ENCODE measurements at regions not wholly inside any gene's neighbourhood (a gene's known extent, or its start where the extent isn't known, plus 50 kb on each side); places are given as distances from the start of the nearest gene placed in this dataset.

GRCh38 chr1:22287946-22288520 lies 145.1 kb upstream of the WNT4 start:
- no peak for TF ChIP-seq CTCF (IDR thresholded peaks at IDR 0.05; ENCODE audit: insufficient read depth, low read depth, low read length)
- TF ChIP-seq EZH2 (IDR thresholded peaks at IDR 0.05; ENCODE audit: insufficient read depth, low read length): no peak
- H4K20me1 ChIP-seq (ENCODE audit: insufficient read depth, low read length): no peaks in the 10 kb centered on the region
- peaks cover 11% of the 10 kb centered on the region for H3K4me1 Mint-ChIP-seq (ENCODE audit: low read depth, unreplicated experiment)
- H3K9ac ChIP-seq (ENCODE audit: low read length): no peak overlapping the region
- H3K36me3 ChIP-seq (ENCODE audit: insufficient read depth, low read length): no peaks in the 10 kb centered on the region
- no peak for FAIRE-seq
- H3K79me2 ChIP-seq (ENCODE audit: insufficient read depth, low read length): no peaks in the 10 kb centered on the region
- no peak overlapping the region for H3K27ac ChIP-seq (ENCODE audit: low read depth, low read length)
- peaks cover 2% of the 10 kb centered on the region for H3K36me3 Mint-ChIP-seq (ENCODE audit: low read depth, unreplicated experiment)
- H3K27me3 ChIP-seq (ENCODE audit: insufficient read depth, low read length): peaks cover 9% of the 10 kb centered on the region
- peaks cover 6% of the 10 kb centered on the region for H3K9me3 Mint-ChIP-seq (ENCODE audit: unreplicated experiment)
- H3K4me3 Mint-ChIP-seq (ENCODE audit: unreplicated experiment): no peak overlapping the region
- H3K27me3 Mint-ChIP-seq (ENCODE audit: low read depth, unreplicated experiment): peaks cover 23% of the 10 kb centered on the region
- DNase-seq (ENCODE audit: low read depth): no peak
- H2AFZ ChIP-seq (ENCODE audit: low read depth, low read length): no peak overlapping the region
- H3K4me1 ChIP-seq (ENCODE audit: insufficient read depth, low read length): no peaks in the 10 kb centered on the region
- no peak overlapping the region for H3K4me2 ChIP-seq (ENCODE audit: low read length)
- H3K9me3 ChIP-seq (ENCODE audit: insufficient read depth, low read depth, low read length): no peaks in the 10 kb centered on the region
- H3K4me3 ChIP-seq (ENCODE audit: insufficient read depth, low read depth, low read length): no peak overlapping the region
- no peak overlapping the region for H3K27ac Mint-ChIP-seq (ENCODE audit: unreplicated experiment)

GRCh38 chr1:22288593-22289241 lies 145.8 kb upstream of the WNT4 start:
- Histone ChIP-seq H4K20me1 (ENCODE audit: insufficient read depth, low read length) (no peaks in the 10 kb centered on the region), H2AFZ (ENCODE audit: low read depth, low read length) (no peak overlapping the region), H3K9me3 (ENCODE audit: insufficient read depth, low read depth, low read length) (no peaks in the 10 kb centered on the region), H3K27me3 (ENCODE audit: insufficient read depth, low read length) (peaks cover 9% of the 10 kb centered on the region), H3K79me2 (ENCODE audit: insufficient read depth, low read length) (no peaks in the 10 kb centered on the region), H3K36me3 (ENCODE audit: insufficient read depth, low read length) (no peaks in the 10 kb centered on the region), H3K4me1 (ENCODE audit: insufficient read depth, low read length) (no peaks in the 10 kb centered on the region), H3K9ac (ENCODE audit: low read length) (no peak overlapping the region), H3K27ac (ENCODE audit: low read depth, low read length) (no peak overlapping the region), H3K4me3 (ENCODE audit: insufficient read depth, low read depth, low read length) (no peak overlapping the region), H3K4me2 (ENCODE audit: low read length) (no peak overlapping the region)
- no peak overlapping the region for H3K4me3 Mint-ChIP-seq (ENCODE audit: unreplicated experiment)
- DNase-seq (ENCODE audit: low read depth): no peak
- peaks cover 16% of the 10 kb centered on the region for H3K27me3 Mint-ChIP-seq (ENCODE audit: low read depth, unreplicated experiment)
- FAIRE-seq: no peak
- no peak overlapping the region for H3K27ac Mint-ChIP-seq (ENCODE audit: unreplicated experiment)
- TF ChIP-seq CTCF (IDR thresholded peaks at IDR 0.05; ENCODE audit: insufficient read depth, low read depth, low read length): no peak
- peaks cover 11% of the 10 kb centered on the region for H3K4me1 Mint-ChIP-seq (ENCODE audit: low read depth, unreplicated experiment)
- H3K9me3 Mint-ChIP-seq (ENCODE audit: unreplicated experiment): peaks cover 6% of the 10 kb centered on the region
- peaks cover 2% of the 10 kb centered on the region for H3K36me3 Mint-ChIP-seq (ENCODE audit: low read depth, unreplicated experiment)

- H3K4me1 ChIP-seq (ENCODE audit: insufficient read depth, low read length): no peaks in the 10 kb centered on the region
- H2AFZ ChIP-seq (ENCODE audit: low read depth, low read length): no peak overlapping the region
- Mint-ChIP-seq H3K27me3 (ENCODE audit: low read depth, unreplicated experiment) (peaks cover 11% of the 10 kb centered on the region), H3K36me3 (ENCODE audit: low read depth, unreplicated experiment) (peaks cover 2% of the 10 kb centered on the region), H3K9me3 (ENCODE audit: unreplicated experiment) (peaks cover 9% of the 10 kb centered on the region), H3K27ac (ENCODE audit: unreplicated experiment) (no peak overlapping the region), H3K4me1 (ENCODE audit: low read depth, unreplicated experiment) (peaks cover 11% of the 10 kb centered on the region), H3K4me3 (ENCODE audit: unreplicated experiment) (no peak overlapping the region)
- FAIRE-seq (no peak), DNase-seq (ENCODE audit: low read depth) (no peak)
- no peak overlapping the region for H3K4me2 ChIP-seq (ENCODE audit: low read length)
- peaks cover 9% of the 10 kb centered on the region for H3K27me3 ChIP-seq (ENCODE audit: insufficient read depth, low read length)
- no peaks in the 10 kb centered on the region for H3K79me2 ChIP-seq (ENCODE audit: insufficient read depth, low read length)
- no peak overlapping the region for H3K9ac ChIP-seq (ENCODE audit: low read length)
- TF ChIP-seq EZH2 (IDR thresholded peaks at IDR 0.05; ENCODE audit: insufficient read depth, low read length): no peak
- TF ChIP-seq CTCF (IDR thresholded peaks at IDR 0.05; ENCODE audit: insufficient read depth, low read depth, low read length): no peak
- H3K36me3 ChIP-seq (ENCODE audit: insufficient read depth, low read length): no peaks in the 10 kb centered on the region
- H3K4me3 ChIP-seq (ENCODE audit: insufficient read depth, low read depth, low read length): no peak overlapping the region
- no peaks in the 10 kb centered on the region for H4K20me1 ChIP-seq (ENCODE audit: insufficient read depth, low read length)
- H3K27ac ChIP-seq (ENCODE audit: low read depth, low read length): no peak overlapping the region
- no peaks in the 10 kb centered on the region for H3K9me3 ChIP-seq (ENCODE audit: insufficient read depth, low read depth, low read length)
Measured at GRCh38 chr1:22289307-22289995, 146.6 kb upstream of the WNT4 start.
